ENCODE measurements at regions not wholly inside any gene's neighbourhood (a gene's known extent, or its start where the extent isn't known, plus 50 kb on each side); places are given as distances from the start of the nearest gene placed in this dataset.

DNA sequence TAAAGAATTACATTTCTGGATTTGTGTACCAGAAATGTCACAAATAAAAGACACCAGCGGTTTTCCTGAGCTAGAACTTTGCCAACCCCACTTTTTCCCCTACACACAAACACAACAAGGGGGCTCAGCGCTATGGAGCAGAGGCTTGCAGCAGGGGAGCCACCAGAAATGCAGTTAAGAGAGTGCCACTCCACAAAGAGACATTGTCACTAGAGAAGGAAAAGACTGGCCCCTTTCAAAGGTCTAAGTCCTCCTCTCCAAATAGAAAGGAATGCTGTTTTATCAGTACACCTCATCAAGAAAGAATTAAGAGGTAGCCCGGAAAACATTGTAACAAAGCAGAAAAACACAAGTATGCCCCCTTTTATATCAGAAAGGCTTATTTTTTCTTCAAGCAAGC is 419.5 kb downstream of the HNRNPD start:
- DNase-seq (no peak), ATAC-seq (ENCODE audit: low read depth) (no peak)
- POLR2A ChIA-PET, result no interaction called here
- no peaks in the 10 kb centered on the region for H4K20me1 ChIP-seq (ENCODE audit: control insufficient read depth, insufficient read depth, low read length, poor library complexity, severe bottlenecking)
- no peaks in the 10 kb centered on the region for H3K4me1 Mint-ChIP-seq
- WGBS (ENCODE audit: insufficient coverage), result 90% methylated on average over 2 of the region's 3 CpGs
- H3K36me3 ChIP-seq (replicated peaks in 1 of 2; ENCODE audit: control extremely low read depth in 1 of 2, control insufficient read depth in 1 of 2, extremely low read depth in 1 of 2, insufficient read depth in 2 of 2, low read length in 1 of 2), result no peaks in the 10 kb centered on the region
- H3K79me2 ChIP-seq (ENCODE audit: control insufficient read depth, insufficient read depth, low read length), result no peaks in the 10 kb centered on the region
- H3K27ac Mint-ChIP-seq, result no peak overlapping the region
- CTCF ChIA-PET, result no interaction called here
- H3K27me3 ChIP-seq (replicated peaks in 1 of 4; ENCODE audit: control extremely low read depth in 1 of 4, control insufficient read depth in 3 of 4, insufficient read depth in 4 of 4, low read length in 3 of 4), result peaks cover 0 to 6% (median 1%) of the 10 kb centered on the region in 4 experiments
- intact Hi-C loops (cut with micrococcal nuclease), result no loop called here
- no peak overlapping the region for H3K4me2 ChIP-seq (replicated peaks; ENCODE audit: low read depth, low read length, poor library complexity, severe bottlenecking)
- TF ChIP-seq, protein P1, sequence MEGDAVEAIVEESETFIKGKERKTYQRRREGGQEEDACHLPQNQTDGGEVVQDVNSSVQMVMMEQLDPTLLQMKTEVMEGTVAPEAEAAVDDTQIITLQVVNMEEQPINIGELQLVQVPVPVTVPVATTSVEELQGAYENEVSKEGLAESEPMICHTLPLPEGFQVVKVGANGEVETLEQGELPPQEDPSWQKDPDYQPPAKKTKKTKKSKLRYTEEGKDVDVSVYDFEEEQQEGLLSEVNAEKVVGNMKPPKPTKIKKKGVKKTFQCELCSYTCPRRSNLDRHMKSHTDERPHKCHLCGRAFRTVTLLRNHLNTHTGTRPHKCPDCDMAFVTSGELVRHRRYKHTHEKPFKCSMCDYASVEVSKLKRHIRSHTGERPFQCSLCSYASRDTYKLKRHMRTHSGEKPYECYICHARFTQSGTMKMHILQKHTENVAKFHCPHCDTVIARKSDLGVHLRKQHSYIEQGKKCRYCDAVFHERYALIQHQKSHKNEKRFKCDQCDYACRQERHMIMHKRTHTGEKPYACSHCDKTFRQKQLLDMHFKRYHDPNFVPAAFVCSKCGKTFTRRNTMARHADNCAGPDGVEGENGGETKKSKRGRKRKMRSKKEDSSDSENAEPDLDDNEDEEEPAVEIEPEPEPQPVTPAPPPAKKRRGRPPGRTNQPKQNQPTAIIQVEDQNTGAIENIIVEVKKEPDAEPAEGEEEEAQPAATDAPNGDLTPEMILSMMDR (IDR thresholded peaks at IDR 0.05), result no peak
- no peak for TF ChIP-seq EZH2 (IDR thresholded peaks at IDR 0.05; ENCODE audit: borderline replicate concordance, insufficient read depth, low read depth, low read length, poor library complexity, severe bottlenecking)
- no peak overlapping the region for H2AFZ ChIP-seq (ENCODE audit: insufficient read depth, low read depth, low read length, poor library complexity, severe bottlenecking)
- peaks cover 13% of the 10 kb centered on the region for H3K27me3 Mint-ChIP-seq
- H3K27ac ChIP-seq (ENCODE audit: low read length in 2 of 2), result no peak overlapping the region
- H3K9me3 Mint-ChIP-seq (ENCODE audit: insufficient read depth), result no peaks in the 10 kb centered on the region
- H3K4me1 ChIP-seq (ENCODE audit: control insufficient read depth in 2 of 2, insufficient read depth in 2 of 2, low read length in 2 of 2), result no peaks in the 10 kb centered on the region
- no peak overlapping the region for H3K4me3 Mint-ChIP-seq
- H3K9me3 ChIP-seq (ENCODE audit: control extremely low read depth in 1 of 3, control insufficient read depth in 2 of 3, insufficient read depth in 1 of 3, low read length in 2 of 3), result no peaks in the 10 kb centered on the region
- H3K9ac ChIP-seq (ENCODE audit: low read length), result no peak overlapping the region
- H3K4me3 ChIP-seq (ENCODE audit: control extremely low read depth in 1 of 5, extremely low read depth in 1 of 5, insufficient read depth in 1 of 5, low read depth in 2 of 5, low read length in 4 of 5), result no peak overlapping the region

DNA sequence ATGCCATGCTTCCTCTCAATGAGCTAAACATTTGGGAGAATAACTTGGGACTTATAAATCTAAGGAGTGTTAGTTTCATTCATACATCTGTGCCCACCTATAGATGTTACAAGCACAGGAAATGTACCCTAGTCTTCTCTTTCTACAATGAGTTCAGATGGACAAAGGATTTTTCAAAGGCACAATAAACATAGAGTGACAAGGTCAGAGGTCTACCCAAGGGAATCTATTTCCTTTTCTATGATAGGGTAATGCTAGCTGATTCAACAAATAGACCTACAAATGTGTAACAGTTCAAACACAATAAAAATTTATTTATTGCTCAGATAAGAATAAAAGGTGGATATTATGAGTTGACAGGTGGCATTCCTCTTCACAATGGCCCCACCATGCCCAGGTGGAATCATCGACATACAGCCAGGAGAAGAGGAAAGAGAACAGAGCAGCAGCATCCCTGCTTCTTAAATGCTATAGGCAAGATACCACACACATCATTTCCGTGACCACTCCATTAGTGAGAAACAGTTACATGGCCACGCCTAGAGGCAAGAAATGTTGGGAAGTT is 421.8 kb downstream of the HNRNPD start:
- no peaks in the 10 kb centered on the region for H3K9me3 ChIP-seq (ENCODE audit: control extremely low read depth in 1 of 3, control insufficient read depth in 2 of 3, insufficient read depth in 1 of 3, low read length in 2 of 3)
- no peaks in the 10 kb centered on the region for H4K20me1 ChIP-seq (ENCODE audit: control insufficient read depth, insufficient read depth, low read length, poor library complexity, severe bottlenecking)
- ChIA-PET CTCF (interaction anchor here (1.0 kb wide), 1 partner anchor 409 kb away, joined by 3 read pairs; no protein-coding TSS in a partner anchor), POLR2A (no interaction called here)
- Mint-ChIP-seq H3K9me3 (ENCODE audit: insufficient read depth) (no peaks in the 10 kb centered on the region), H3K27me3 (peaks cover 21% of the 10 kb centered on the region), H3K4me3 (no peak overlapping the region), H3K4me1 (no peaks in the 10 kb centered on the region), H3K27ac (no peak overlapping the region)
- WGBS (ENCODE audit: insufficient coverage), result 100% methylated on average over 1 of the region's 3 CpGs
- ATAC-seq (ENCODE audit: low read depth) (no peak), DNase-seq (no peak)
- no peaks in the 10 kb centered on the region for H3K4me1 ChIP-seq (ENCODE audit: control insufficient read depth in 2 of 2, insufficient read depth in 2 of 2, low read length in 2 of 2)
- peaks cover 0 to 7% (median 1%) of the 10 kb centered on the region in 4 experiments for H3K27me3 ChIP-seq (replicated peaks in 1 of 4; ENCODE audit: control extremely low read depth in 1 of 4, control insufficient read depth in 3 of 4, insufficient read depth in 4 of 4, low read length in 3 of 4)
- no peak overlapping the region for H3K4me2 ChIP-seq (replicated peaks; ENCODE audit: low read depth, low read length, poor library complexity, severe bottlenecking)
- no peak overlapping the region for H2AFZ ChIP-seq (ENCODE audit: insufficient read depth, low read depth, low read length, poor library complexity, severe bottlenecking)
- intact Hi-C loops (cut with micrococcal nuclease), result no loop called here
- H3K27ac ChIP-seq (ENCODE audit: low read length in 2 of 2), result no peak overlapping the region
- no peak overlapping the region for H3K4me3 ChIP-seq (ENCODE audit: control extremely low read depth in 1 of 5, extremely low read depth in 1 of 5, insufficient read depth in 1 of 5, low read depth in 2 of 5, low read length in 4 of 5)
- no peaks in the 10 kb centered on the region for H3K79me2 ChIP-seq (ENCODE audit: control insufficient read depth, insufficient read depth, low read length)
- TF ChIP-seq, protein P1 (IDR thresholded peaks at IDR 0.05), result no peak
- no peak for TF ChIP-seq EZH2 (IDR thresholded peaks at IDR 0.05; ENCODE audit: borderline replicate concordance, insufficient read depth, low read depth, low read length, poor library complexity, severe bottlenecking)
- no peaks in the 10 kb centered on the region for H3K36me3 ChIP-seq (replicated peaks in 1 of 2; ENCODE audit: control extremely low read depth in 1 of 2, control insufficient read depth in 1 of 2, extremely low read depth in 1 of 2, insufficient read depth in 2 of 2, low read length in 1 of 2)
- H3K9ac ChIP-seq (ENCODE audit: low read length), result no peak overlapping the region
